HL-60 (cell line): ENCODE measurements at regions not wholly inside any gene's neighbourhood (a gene's known extent, or its start where the extent isn't known, plus 50 kb on each side); places are given as distances from the start of the nearest gene placed in this dataset.

Experiments
- DNase-seq, 2 experiments: peaks; one replicate each; pipeline ENCODE4 v3.0.0-alpha.2; 2010 to 2020; ENCODE audit warnings: low read depth in 1 of 2, low spot score in 1 of 2
- H3K27ac ChIP-seq: fragments of 250-450 bp; sonication (Bioruptor Pico); replicated peaks from 2 replicates; pipeline ENCODE4 v1.5.1; 2020; ENCODE audit warnings: mild to moderate bottlenecking, moderate library complexity
- H3K27me3 ChIP-seq: fragments of 250-450 bp; sonication (Bioruptor Pico); 2 replicates; pipeline ENCODE4 v1.5.1; 2021; ENCODE audit warnings: mild to moderate bottlenecking, moderate library complexity; ENCODE audit not compliant: insufficient read depth, poor library complexity, severe bottlenecking
- H3K4me3 ChIP-seq: replicated peaks from 2 replicates; pipeline ENCODE4 v1.5.1; 2011; ENCODE audit warnings: mild to moderate bottlenecking, control low read depth, low read length; ENCODE audit not compliant: insufficient read depth
- CTCF ChIP-seq: IDR thresholded peaks from one replicate; pipeline ENCODE4 v1.5.1; 2011; ENCODE audit warnings: low read length, control low read depth, inconsistent platforms; ENCODE audit not compliant: insufficient read depth
- GABPA ChIP-seq: IDR thresholded peaks from 2 replicates; pipeline ENCODE4 v1.6.1; 2012; ENCODE audit warnings: low read depth
- POLR2AphosphoS5 ChIP-seq: IDR thresholded peaks from 2 replicates; pipeline ENCODE4 v1.6.1; 2012; ENCODE audit warnings: low read depth
- REST ChIP-seq: IDR thresholded peaks from 2 replicates; pipeline ENCODE4 v1.6.1; 2012; ENCODE audit warnings: low read depth; ENCODE audit not compliant: insufficient replicate concordance
- SPI1 ChIP-seq: IDR thresholded peaks from 2 replicates; pipeline ENCODE4 v1.6.1; 2012; ENCODE audit warnings: low read depth, mild to moderate bottlenecking, borderline replicate concordance

GRCh38 chr2:5788447-5788846, 96.3 kb downstream of the SOX11 start:
- Histone ChIP-seq H3K27me3 (no peaks in the 10 kb centered on the region), H3K27ac (no peak overlapping the region), H3K4me3 (no peak overlapping the region)
- TF ChIP-seq REST: no peak
- no peak for TF ChIP-seq GABPA
- no peak for TF ChIP-seq POLR2AphosphoS5
- no peak for TF ChIP-seq CTCF
- TF ChIP-seq SPI1: no peak
- DNase-seq: no peak

GRCh38 chr2:5791371-5791770, 99.2 kb downstream of the SOX11 start:
- Histone ChIP-seq H3K27me3 (no peaks in the 10 kb centered on the region), H3K4me3 (no peak overlapping the region), H3K27ac (no peak overlapping the region)
- no peak for TF ChIP-seq CTCF
- TF ChIP-seq REST: no peak
- no peak for TF ChIP-seq SPI1
- TF ChIP-seq POLR2AphosphoS5: no peak
- no peak for TF ChIP-seq GABPA
- no peak for DNase-seq

- Histone ChIP-seq H3K4me3 (no peak overlapping the region), H3K27me3 (no peaks in the 10 kb centered on the region), H3K27ac (no peak overlapping the region)
- TF ChIP-seq GABPA (no peak), SPI1 (no peak), CTCF (no peak), REST (no peak), POLR2AphosphoS5 (no peak)
- no peak for DNase-seq
Measured at GRCh38 chr2:5794012-5794411, 101.8 kb downstream of the SOX11 start.
